ENCODE measurements at regions not wholly inside any gene's neighbourhood (a gene's known extent, or its start where the extent isn't known, plus 50 kb on each side); places are given as distances from the start of the nearest gene placed in this dataset.

DNA sequence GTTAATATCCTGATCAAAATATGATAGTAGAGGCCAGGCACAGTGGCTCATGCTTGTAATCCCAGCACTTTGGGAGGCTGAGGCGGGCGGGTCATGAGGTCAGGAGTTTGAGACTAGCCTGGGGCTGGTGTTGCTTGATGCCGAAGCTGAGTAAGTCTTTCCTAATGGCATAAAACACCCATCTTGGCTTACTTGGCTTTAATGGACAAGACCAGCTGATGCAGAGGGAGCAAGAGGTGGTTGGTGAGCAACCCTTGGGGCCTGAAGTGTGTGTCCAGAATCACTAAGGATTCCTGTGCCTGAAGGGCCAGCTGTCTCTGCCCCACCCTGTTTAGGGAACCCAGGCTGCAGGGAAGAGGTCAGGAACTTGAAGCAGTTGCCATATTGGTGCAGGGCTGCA is 217.2 kb downstream of the ARL4C start:
- FAIRE-seq: no peak
- H3K27ac ChIP-seq: no peak overlapping the region
- 82 to 83% methylated on average over 3 of the region's 3 CpGs for WGBS, 2 donors
- H3K9me3 ChIP-seq: no peaks in the 10 kb centered on the region
- no peaks in the 10 kb centered on the region for H3K27me3 ChIP-seq
- DNase-seq: no peak
- TF ChIP-seq CTCF (IDR thresholded peaks at IDR 0.05): no peak
- H3K4me1 ChIP-seq: no peaks in the 10 kb centered on the region
- no peaks in the 10 kb centered on the region for H3K36me3 ChIP-seq
- no peak for ATAC-seq
- no peak overlapping the region for H3K4me3 ChIP-seq
- intact Hi-C loops (cut with DNase I): loop anchor here in 1 of 3 donors (10.0 kb wide), 1 partner anchor 215 kb away; the partner anchor contains the start of gene ARL4C

GRCh38 chr2:234278556-234279255 is 218.2 kb downstream of the ARL4C start:
- Histone ChIP-seq H3K27me3 (no peaks in the 10 kb centered on the region), H3K9me3 (no peaks in the 10 kb centered on the region), H3K27ac (no peak overlapping the region), H3K36me3 (no peaks in the 10 kb centered on the region), H3K4me1 (no peaks in the 10 kb centered on the region), H3K4me3 (no peak overlapping the region)
- TF ChIP-seq CTCF (IDR thresholded peaks at IDR 0.05): no peak
- FAIRE-seq (no peak), ATAC-seq (no peak), DNase-seq (no peak)
- intact Hi-C loops (cut with DNase I): no loop called here
- WGBS, 2 donors: 81 to 86% methylated on average over 7 of the region's 7 CpGs

DNA sequence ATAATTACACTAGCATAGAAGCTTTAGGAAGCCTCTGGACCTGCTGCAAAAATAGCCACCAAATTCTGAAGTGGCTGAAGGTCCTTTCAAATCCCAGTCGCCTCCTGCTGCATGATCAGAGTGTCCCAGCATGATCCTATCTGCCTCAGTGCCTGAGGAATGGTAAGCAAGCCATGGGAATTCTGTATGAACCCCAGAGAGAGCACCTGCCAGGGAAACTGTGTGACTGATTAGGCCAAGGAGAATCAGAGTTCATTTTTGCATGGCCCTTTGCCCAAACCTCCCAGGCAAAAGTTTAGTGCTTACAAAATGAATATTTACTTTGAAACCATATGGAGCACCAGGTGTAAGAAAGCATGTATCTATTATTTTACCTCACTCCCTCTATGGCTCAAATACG is 221.4 kb downstream of the ARL4C start:
- Histone ChIP-seq H3K9me3 (no peaks in the 10 kb centered on the region), H3K4me1 (no peaks in the 10 kb centered on the region), H3K27me3 (no peaks in the 10 kb centered on the region), H3K4me3 (no peak overlapping the region), H3K36me3 (no peaks in the 10 kb centered on the region), H3K27ac (no peak overlapping the region)
- WGBS, 2 donors: 33 to 34% methylated on average over 2 of the region's 2 CpGs
- intact Hi-C loops (cut with DNase I): no loop called here
- ATAC-seq (peak; percentile 35 to 93 (median 66)), DNase-seq (peak in 2 of 6 donors; percentile 23 to 45), FAIRE-seq (no peak)
- no peak for TF ChIP-seq CTCF (IDR thresholded peaks at IDR 0.05)

- 84 to 87% methylated on average over 9 of the region's 9 CpGs for WGBS, 2 donors
- Histone ChIP-seq H3K4me1 (no peaks in the 10 kb centered on the region), H3K9me3 (no peaks in the 10 kb centered on the region), H3K27ac (no peak overlapping the region), H3K4me3 (no peak overlapping the region), H3K27me3 (no peaks in the 10 kb centered on the region), H3K36me3 (no peaks in the 10 kb centered on the region)
- ATAC-seq (no peak), FAIRE-seq (no peak), DNase-seq (no peak)
- intact Hi-C loops (cut with DNase I): no loop called here
- TF ChIP-seq CTCF (IDR thresholded peaks at IDR 0.05): no peak
Observed at GRCh38 chr2:234273887-234274584, 222.8 kb downstream of the ARL4C start.
